NK-92 treated with Interleukin-12 subunit alpha and Interleukin-12 subunit beta, amount 100 ng/mL, for 24 hours (cell line): ENCODE measurements at regions not wholly inside any gene's neighbourhood (a gene's known extent, or its start where the extent isn't known, plus 50 kb on each side); places are given as distances from the start of the nearest gene placed in this dataset.

Experiments
- DNase-seq: peaks from one replicate; lab custom pipeline; 2025; lab: John Stamatoyannopoulos, UW

GRCh38 chr16:86317813-86318650 lies 192.3 kb upstream of the FOXF1 start:
- DNase-seq = no peak

- no peak for DNase-seq
These were observed 190.6 kb upstream of the FOXF1 start for GRCh38 chr16:86319585-86320236.

- no peak for DNase-seq
These were observed 190.1 kb upstream of the FOXF1 start for GRCh38 chr16:86320237-86320595.

GRCh38 chr16:86321491-86321890 lies 188.8 kb upstream of the FOXF1 start:
- no peak for DNase-seq

- DNase-seq = no peak
These were observed 188.0 kb upstream of the FOXF1 start for GRCh38 chr16:86322283-86322682.

GRCh38 chr16:86322806-86323205 lies 187.5 kb upstream of the FOXF1 start:
- no peak for DNase-seq

- no peak for DNase-seq
These were observed 186.0 kb upstream of the FOXF1 start for GRCh38 chr16:86324320-86324719.

- DNase-seq = no peak
These were observed 185.0 kb upstream of the FOXF1 start for GRCh38 chr16:86325360-86325759.

- DNase-seq = no peak
These were observed 184.4 kb upstream of the FOXF1 start for GRCh38 chr16:86325895-86326294.

GRCh38 chr16:86327321-86327720 lies 183.0 kb upstream of the FOXF1 start:
- DNase-seq = no peak

- no peak for DNase-seq
These were observed 179.4 kb upstream of the FOXF1 start for GRCh38 chr16:86330906-86331305.

GRCh38 chr16:86334079-86334635 lies 176.2 kb upstream of the FOXF1 start:
- DNase-seq = no peak

- no peak for DNase-seq
These were observed 174.8 kb upstream of the FOXF1 start for GRCh38 chr16:86335266-86336172.

- DNase-seq = no peak
These were observed 173.2 kb upstream of the FOXF1 start for GRCh38 chr16:86337138-86337537.

GRCh38 chr16:86337581-86338402 lies 172.5 kb upstream of the FOXF1 start:
- no peak for DNase-seq

- DNase-seq = no peak
These were observed 171.8 kb upstream of the FOXF1 start for GRCh38 chr16:86338403-86339115.

- no peak for DNase-seq
These were observed 168.0 kb upstream of the FOXF1 start for GRCh38 chr16:86342161-86342834.

GRCh38 chr16:86343027-86343795 lies 167.1 kb upstream of the FOXF1 start:
- DNase-seq = no peak
